Germinal center (tissue), 1 donor: ENCODE measurements at regions not wholly inside any gene's neighbourhood (a gene's known extent, or its start where the extent isn't known, plus 50 kb on each side); places are given as distances from the start of the nearest gene placed in this dataset.
"Not testable (repeated sequence)": the region's sequence is repeated elsewhere in the genome, so short reads cannot be mapped to it uniquely, and the experiment has no call there.

ENCODE experiments used
- DNase-seq: peaks from one replicate; pipeline ENCODE4 v3.0.0; 2012; ENCODE audit warnings: mixed read lengths, low spot score

- no peak for DNase-seq
These were observed 268.2 kb downstream of the SH3GL2 start for GRCh38 chr9:17846948-17847655.

GRCh38 chr9:17847908-17848307 is 269.0 kb downstream of the SH3GL2 start:
- no peak for DNase-seq

GRCh38 chr9:17852108-17852507 is 273.2 kb downstream of the SH3GL2 start:
- no peak for DNase-seq

GRCh38 chr9:17854487-17854886 is 275.6 kb downstream of the SH3GL2 start:
- DNase-seq, result no peak

GRCh38 chr9:17856995-17857394 is 278.1 kb downstream of the SH3GL2 start:
- DNase-seq, result no peak

GRCh38 chr9:17859228-17859627 is 280.4 kb downstream of the SH3GL2 start:
- DNase-seq, result no peak

GRCh38 chr9:17859987-17860386 is 281.1 kb downstream of the SH3GL2 start:
- no peak for DNase-seq

- DNase-seq, result no peak
These were observed 283.2 kb downstream of the SH3GL2 start for GRCh38 chr9:17862101-17862500.

- no peak for DNase-seq
These were observed 283.8 kb downstream of the SH3GL2 start for GRCh38 chr9:17862629-17863028.

GRCh38 chr9:17863213-17863883 is 284.5 kb downstream of the SH3GL2 start:
- no peak for DNase-seq

- no peak for DNase-seq
These were observed 285.1 kb downstream of the SH3GL2 start for GRCh38 chr9:17863924-17864323.

GRCh38 chr9:17864951-17865350 is 286.1 kb downstream of the SH3GL2 start:
- no peak for DNase-seq

- DNase-seq, result no peak
These were observed 287.0 kb downstream of the SH3GL2 start for GRCh38 chr9:17865881-17866280.

GRCh38 chr9:17870722-17871121 is 291.9 kb downstream of the SH3GL2 start:
- DNase-seq, result no peak

- no peak for DNase-seq
These were observed 292.5 kb downstream of the SH3GL2 start for GRCh38 chr9:17871213-17871890.

- DNase-seq, result no peak
These were observed 297.0 kb downstream of the SH3GL2 start for GRCh38 chr9:17875886-17876285.

- DNase-seq, result no peak
These were observed 297.8 kb downstream of the SH3GL2 start for GRCh38 chr9:17876687-17877086.

GRCh38 chr9:17878810-17879370 is 300.0 kb downstream of the SH3GL2 start:
- DNase-seq, result no peak

- DNase-seq, result no peak
These were observed 302.5 kb downstream of the SH3GL2 start for GRCh38 chr9:17881371-17881770.

GRCh38 chr9:17882688-17883594 is 304.1 kb downstream of the SH3GL2 start:
- DNase-seq, result no peak

- DNase-seq, result no peak
These were observed 309.2 kb downstream of the SH3GL2 start for GRCh38 chr9:17888066-17888465.

GRCh38 chr9:17888964-17889363 is 310.1 kb downstream of the SH3GL2 start:
- not testable (repeated sequence) for DNase-seq
